ENCODE measurements at regions not wholly inside any gene's neighbourhood (a gene's known extent, or its start where the extent isn't known, plus 50 kb on each side); places are given as distances from the start of the nearest gene placed in this dataset.
"Not testable (repeated sequence)": the region's sequence is repeated elsewhere in the genome, so short reads cannot be mapped to it uniquely, and the experiment has no call there.

DNA sequence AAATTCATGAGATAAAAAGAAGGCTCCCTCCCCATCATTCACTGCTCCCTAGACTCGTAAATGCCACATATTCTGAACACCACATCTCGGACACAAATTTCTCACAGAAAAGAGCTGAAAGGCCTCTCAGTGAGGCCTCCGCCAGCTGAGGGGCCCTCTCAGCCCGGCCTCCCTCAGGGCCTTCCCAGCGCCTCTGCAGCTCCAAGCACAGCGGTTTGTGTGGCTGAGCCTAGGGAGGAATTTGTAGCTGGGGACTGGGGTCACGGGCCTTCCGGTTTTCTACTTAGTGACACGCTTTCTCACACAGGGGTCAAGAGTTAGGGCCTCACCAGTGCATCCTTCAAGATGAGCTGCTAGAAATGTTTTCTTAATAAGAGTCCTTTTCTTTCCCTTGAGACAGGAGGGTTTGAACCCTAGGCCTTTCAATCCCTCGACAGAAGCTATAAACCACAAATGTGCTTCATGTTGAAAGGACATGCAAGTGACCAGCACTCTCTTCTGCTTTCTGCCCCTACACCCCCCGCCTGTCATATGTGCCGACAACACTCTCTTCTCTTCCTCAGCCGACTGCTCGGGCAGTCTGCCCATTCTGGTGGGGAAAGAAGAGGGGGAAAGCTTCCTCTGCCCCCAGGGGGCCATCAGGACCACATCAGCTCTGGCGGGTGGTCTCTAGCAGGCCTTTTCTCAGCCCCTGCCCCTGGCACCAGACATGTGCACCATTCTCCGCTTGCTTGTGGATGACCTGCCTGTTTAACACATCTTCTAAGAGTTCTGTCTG is 104.9 kb downstream of the CHIC2 start:
- no peak for DNase-seq

GRCh38 chr4:53956454-53956853 is 108.0 kb downstream of the CHIC2 start:
- no peak for DNase-seq

GRCh38 chr4:53956053-53956452 is 108.4 kb downstream of the CHIC2 start:
- no peak for DNase-seq

DNA sequence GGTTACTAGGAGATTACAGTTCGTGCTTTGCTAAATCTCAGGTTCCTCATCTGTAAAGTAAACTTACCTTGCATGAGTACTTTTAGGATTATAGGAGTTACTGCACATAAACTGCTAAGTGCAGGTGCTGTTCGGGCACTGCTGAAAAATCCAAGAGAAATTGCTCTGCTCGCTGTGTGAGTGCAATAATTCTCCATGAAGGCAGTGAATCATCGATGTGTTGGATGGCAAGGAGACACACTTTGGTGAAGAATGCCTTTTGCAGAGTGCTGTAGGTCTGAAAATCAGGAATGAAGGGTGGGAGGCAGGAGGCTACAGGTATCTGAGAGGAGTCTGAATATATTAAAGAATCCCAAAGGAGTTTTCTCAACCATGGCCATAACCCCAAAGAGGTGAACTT is 113.0 kb downstream of the CHIC2 start:
- DNase-seq, result no peak

DNA sequence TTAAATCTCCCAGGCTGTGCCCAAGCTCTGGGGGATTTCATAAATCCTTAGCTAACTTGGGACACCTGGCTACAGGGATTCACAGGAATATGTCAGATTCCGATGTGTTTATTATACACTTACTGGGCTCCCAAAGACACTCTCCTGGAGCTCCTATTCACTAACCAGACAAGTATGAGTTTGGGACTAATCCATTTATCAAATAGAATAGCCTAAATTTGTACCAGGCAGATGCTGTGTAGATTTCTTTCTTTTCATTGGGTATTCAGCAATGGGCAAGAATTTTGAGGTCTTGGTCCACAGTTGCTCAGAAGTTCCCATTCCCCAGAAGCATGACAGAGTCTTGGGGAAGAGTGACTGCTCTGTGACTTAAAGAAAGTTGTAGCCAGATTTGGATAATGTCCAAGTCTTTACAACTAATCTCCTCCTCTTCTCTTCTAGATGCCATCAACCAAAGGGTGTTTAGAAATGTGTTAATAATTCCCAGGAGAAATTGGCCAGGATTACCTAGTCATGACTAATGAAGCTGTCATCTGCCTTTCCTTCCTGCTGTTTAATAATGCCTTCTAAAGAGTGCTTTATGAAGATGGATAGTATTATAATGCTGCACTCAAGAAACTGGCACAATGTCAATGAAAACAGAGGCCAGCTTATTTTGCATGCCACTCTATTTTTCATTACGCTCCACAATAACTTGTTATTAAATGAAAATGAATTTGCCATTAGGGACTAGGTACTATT is 120.9 kb downstream of the CHIC2 start:
- no peak for DNase-seq

- DNase-seq, result no peak
Observed at GRCh38 chr4:53942712-53943111, 121.7 kb downstream of the CHIC2 start.

GRCh38 chr4:53941331-53941730 is 123.1 kb downstream of the CHIC2 start:
- DNase-seq, result no peak

GRCh38 chr4:53939892-53940291 is 124.5 kb downstream of the CHIC2 start:
- DNase-seq, result not testable (repeated sequence)

- no peak for DNase-seq
Observed at GRCh38 chr4:53937918-53938317, 126.5 kb downstream of the CHIC2 start.

- DNase-seq, result no peak
Observed at GRCh38 chr4:53937327-53937726, 127.1 kb downstream of the CHIC2 start.

- DNase-seq, result no peak
Observed at GRCh38 chr4:53935780-53936179, 128.6 kb downstream of the CHIC2 start.

- DNase-seq, result no peak
Observed at GRCh38 chr4:53932796-53933610, 131.4 kb downstream of the CHIC2 start.

GRCh38 chr4:53931461-53931961 is 132.9 kb downstream of the CHIC2 start:
- DNase-seq, result no peak

DNA sequence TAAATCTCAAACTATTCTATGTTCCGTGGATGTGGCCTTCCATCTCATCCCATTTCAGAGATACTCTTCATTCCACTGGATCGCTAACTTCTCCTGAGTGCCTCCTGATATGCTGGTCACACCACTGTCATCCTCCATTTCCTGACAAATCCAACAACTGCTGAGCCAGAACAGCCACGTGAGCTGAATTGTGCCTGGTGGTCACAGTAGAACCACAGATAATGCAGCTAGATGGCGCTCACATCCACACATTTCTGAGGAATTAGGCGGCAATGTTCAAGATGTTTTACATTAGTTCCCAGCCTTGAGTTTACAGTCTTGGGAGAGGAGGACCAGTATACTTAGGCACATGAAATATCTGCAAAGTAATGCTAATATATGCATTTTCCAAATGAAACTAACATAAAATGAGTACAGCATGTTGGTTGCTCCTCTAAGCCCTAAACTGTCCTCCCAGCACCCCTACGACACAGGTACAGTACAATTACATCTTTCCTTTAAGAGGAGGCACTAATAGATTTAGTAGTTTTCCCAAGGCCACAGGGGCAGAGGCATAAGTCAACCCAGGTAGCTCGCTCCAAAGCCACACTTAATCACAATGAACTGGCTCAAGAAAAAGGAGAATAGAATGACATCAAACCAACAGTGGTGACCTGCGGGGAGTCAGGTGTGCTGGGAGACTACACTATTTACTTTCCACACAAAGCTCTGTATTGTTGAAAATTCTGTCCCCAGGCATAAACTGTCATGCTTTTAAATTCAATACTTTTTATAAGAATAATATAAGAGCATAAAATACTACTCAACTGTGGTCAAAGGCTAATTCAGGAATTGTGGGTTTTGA is 134.2 kb downstream of the CHIC2 start:
- DNase-seq, result peak; percentile 55 to 76

- DNase-seq, result no peak
Observed at GRCh38 chr4:53929311-53929710, 135.1 kb downstream of the CHIC2 start.

DNA sequence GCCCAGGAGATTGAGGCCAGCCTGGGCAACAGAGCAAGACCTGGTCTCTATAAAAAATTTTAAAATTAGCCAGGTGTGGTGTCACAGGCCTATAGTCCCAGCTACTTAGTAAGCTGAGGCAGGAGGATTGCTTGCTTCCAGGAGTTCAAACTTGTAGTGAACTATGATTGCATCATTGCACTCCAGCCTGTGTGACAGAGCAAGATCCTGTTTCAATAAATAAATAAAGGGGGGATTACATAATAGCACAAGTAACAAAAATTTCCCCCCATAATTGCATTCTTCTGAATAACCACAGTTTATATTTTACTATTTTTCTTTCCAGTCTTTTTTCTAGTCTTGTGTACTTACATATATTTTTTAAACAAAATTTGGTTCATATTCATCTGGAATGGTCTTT is 135.6 kb downstream of the CHIC2 start:
- peak in 1 of 2 experiments; percentile 7 for DNase-seq

- DNase-seq, result no peak
Observed at GRCh38 chr4:53925050-53925605, 139.3 kb downstream of the CHIC2 start.

- DNase-seq, result no peak
Observed at GRCh38 chr4:53924333-53925049, 139.9 kb downstream of the CHIC2 start.

- DNase-seq, result no peak
Observed at GRCh38 chr4:53923921-53924320, 140.5 kb downstream of the CHIC2 start.

DNA sequence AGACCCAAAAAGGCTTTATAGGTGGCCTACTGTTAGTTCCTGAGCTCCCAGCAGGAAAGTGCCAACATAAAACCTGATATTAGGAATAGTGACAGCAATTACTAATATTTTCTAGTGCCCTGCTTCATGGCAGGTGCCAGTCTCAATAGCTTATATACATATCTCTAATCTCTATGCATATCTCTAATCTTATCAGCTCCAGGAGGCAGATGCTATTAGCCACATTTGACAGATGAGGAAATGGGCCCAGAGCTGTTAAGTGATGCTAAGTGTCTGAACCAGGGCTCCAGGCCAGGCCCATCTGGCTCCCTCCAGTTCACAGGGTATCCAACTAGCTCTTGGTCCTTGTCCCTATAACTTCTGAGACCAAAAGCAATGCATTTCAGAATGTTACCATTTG is 142.5 kb downstream of the CHIC2 start:
- no peak for DNase-seq

DNA sequence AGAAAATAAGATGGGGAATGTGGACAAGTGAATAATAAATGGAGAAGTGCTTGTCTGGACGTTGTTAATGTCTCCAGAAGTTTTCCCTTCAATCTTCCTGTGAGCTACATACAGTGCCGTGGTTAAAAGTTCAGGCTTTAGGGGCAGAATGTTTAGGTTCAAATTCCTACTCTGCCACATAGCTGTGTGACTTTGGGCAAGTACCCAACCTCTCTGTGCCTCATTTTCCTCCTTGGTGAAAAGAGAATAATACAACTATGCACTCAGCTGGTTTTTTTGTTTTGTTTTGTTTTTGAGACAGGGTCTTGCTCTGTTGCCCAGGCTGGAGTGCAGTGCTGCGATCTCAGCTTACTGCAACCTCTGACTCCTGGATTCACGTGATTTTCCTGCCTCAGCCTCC is 143.5 kb downstream of the CHIC2 start:
- DNase-seq, result no peak
